NCI-H128 (cell line): ENCODE measurements at regions not wholly inside any gene's neighbourhood (a gene's known extent, or its start where the extent isn't known, plus 50 kb on each side); places are given as distances from the start of the nearest gene placed in this dataset.

Experiments
- DNase-seq: peaks from one replicate; lab custom pipeline; 2025; ENCODE audit not compliant: unreplicated experiment; lab: John Stamatoyannopoulos, UW

GRCh38 chr4:57442241-57442640, 332.1 kb upstream of the IGFBP7 start:
- no peak for DNase-seq

- DNase-seq = no peak
Observed at GRCh38 chr4:57437649-57438048, 327.5 kb upstream of the IGFBP7 start.

GRCh38 chr4:57435300-57435699, 325.1 kb upstream of the IGFBP7 start:
- no peak for DNase-seq

GRCh38 chr4:57430726-57431125, 320.5 kb upstream of the IGFBP7 start:
- no peak for DNase-seq

GRCh38 chr4:57426779-57427395, 316.7 kb upstream of the IGFBP7 start:
- no peak for DNase-seq

- DNase-seq = no peak
Observed at GRCh38 chr4:57425610-57426009, 315.4 kb upstream of the IGFBP7 start.

GRCh38 chr4:57424232-57424897, 314.2 kb upstream of the IGFBP7 start:
- DNase-seq = no peak

- no peak for DNase-seq
Observed at GRCh38 chr4:57418133-57418532, 307.9 kb upstream of the IGFBP7 start.

- DNase-seq = no peak
Observed at GRCh38 chr4:57412259-57413054, 302.3 kb upstream of the IGFBP7 start.

- DNase-seq = no peak
Observed at GRCh38 chr4:57410331-57411052, 300.3 kb upstream of the IGFBP7 start.

GRCh38 chr4:57405359-57405758, 295.2 kb upstream of the IGFBP7 start:
- no peak for DNase-seq

GRCh38 chr4:57404483-57404882, 294.3 kb upstream of the IGFBP7 start:
- DNase-seq = no peak

- no peak for DNase-seq
Observed at GRCh38 chr4:57403591-57403990, 293.4 kb upstream of the IGFBP7 start.

- DNase-seq = no peak
Observed at GRCh38 chr4:57401586-57401985, 291.4 kb upstream of the IGFBP7 start.

GRCh38 chr4:57378766-57379165, 268.6 kb upstream of the IGFBP7 start:
- no peak for DNase-seq

- DNase-seq = no peak
Observed at GRCh38 chr4:57374866-57375595, 264.8 kb upstream of the IGFBP7 start.

- no peak for DNase-seq
Observed at GRCh38 chr4:57373991-57374390, 263.8 kb upstream of the IGFBP7 start.

- no peak for DNase-seq
Observed at GRCh38 chr4:57371671-57372070, 261.5 kb upstream of the IGFBP7 start.

GRCh38 chr4:57370691-57371090, 260.5 kb upstream of the IGFBP7 start:
- DNase-seq = no peak

GRCh38 chr4:57369446-57369845, 259.3 kb upstream of the IGFBP7 start:
- no peak for DNase-seq

GRCh38 chr4:57364255-57364654, 254.1 kb upstream of the IGFBP7 start:
- no peak for DNase-seq
